EH (cell line): ENCODE measurements at regions not wholly inside any gene's neighbourhood (a gene's known extent, or its start where the extent isn't known, plus 50 kb on each side); places are given as distances from the start of the nearest gene placed in this dataset.
"Not testable (repeated sequence)": the region's sequence is repeated elsewhere in the genome, so short reads cannot be mapped to it uniquely, and the experiment has no call there.

Source experiments
- DNase-seq: peaks from one replicate; pipeline ENCODE4 v3.0.0-alpha.2; 2015; ENCODE audit warnings: low read depth

DNA sequence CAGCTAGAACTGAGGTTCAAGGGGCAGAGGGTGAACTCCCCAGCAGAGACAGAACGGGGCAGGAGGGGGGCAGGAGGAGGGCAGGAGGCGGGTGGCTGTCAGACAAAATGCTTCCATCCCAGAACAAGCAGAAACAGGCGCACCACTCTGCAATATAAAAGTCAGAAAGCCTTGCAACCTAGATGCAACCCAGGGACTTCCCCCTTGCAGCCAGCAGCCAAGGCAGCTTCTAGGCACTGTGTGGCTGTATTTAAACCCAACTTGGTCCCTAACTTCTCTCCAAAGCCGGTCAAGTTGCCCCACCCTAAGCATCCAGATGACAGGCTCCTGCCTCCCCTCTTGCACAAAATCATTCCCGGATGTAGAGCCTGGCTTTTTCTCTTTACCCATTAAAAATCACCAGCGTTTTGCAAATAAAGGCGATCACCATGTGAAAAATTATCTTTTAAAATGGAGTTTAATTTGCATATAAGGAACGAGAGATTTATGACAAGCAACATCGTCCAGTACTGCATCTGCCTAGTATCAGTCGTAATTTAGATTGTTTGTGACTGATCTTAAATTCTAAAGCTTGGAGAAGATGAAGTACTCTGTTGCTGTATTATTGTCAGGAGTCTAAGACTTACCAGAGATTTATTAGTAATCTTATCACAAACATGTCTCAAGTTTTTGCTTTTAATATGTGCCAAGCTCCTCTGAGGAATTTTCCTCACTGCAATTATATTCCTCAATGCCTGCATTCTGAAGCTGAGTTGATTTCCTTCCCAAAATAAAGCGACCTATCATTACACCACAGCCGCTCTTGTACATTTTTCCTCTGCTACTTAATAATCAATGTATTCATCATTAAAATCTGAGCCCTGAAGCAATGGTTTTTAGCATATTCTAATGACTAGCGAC lies 307.1 kb upstream of the ZNF507 start:
- no peak for DNase-seq

DNA sequence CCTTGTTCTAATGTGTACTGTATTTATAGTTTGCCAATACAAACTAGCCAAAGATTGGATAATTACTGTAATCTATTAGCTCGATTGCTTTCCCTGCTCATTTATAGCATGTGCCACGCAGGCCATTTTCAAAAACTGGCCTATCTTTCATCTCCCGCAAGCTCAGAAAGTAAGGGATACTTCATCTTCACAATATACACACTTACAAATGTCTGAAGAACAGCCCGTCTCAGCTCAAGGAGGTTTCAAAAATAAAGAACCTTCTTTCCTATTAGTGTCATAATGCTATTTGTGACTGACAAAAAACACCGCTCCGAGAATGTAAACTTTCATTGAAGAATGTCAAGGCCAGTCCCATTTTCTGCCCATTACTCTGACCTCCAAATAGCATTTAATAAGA lies 306.4 kb upstream of the ZNF507 start:
- no peak for DNase-seq

DNA sequence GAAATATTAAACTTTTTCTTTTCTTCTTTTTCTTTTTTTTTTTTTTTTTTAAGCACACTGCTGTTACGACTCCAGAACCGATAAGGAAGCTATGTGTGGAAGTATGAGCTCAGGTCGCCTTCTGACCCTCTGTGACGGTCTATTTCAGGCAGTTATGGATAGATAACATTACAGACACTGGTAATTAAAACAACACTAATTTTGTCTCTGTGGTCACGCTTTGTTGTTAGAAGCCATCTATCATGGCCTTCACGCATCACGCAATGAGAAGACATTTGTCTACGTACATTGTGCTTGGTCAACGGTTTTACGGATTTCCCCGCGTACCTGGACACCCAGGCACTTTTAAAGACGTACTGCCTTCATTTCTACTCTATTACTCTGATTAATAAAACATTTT lies 306.0 kb upstream of the ZNF507 start:
- DNase-seq, result no peak

DNA sequence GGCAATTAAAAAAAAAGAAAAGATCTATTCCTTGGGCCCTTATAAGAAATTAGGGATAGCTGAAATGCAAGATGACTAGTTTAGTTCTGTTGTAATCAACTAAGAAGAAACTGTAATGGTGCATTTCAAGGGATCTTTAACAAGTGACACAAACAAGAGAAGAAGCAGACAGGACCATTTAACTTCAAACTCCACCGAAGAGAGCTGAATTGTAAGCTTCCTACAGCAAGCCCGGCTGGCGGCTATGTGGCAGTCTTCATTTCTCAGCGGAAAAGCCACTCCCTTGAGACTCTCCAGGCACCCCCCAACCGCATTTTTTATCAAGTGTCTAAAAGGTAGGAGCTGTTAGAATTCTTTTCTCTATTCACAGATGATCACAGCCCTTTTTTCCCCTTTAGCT lies 305.2 kb upstream of the ZNF507 start:
- no peak for DNase-seq

DNA sequence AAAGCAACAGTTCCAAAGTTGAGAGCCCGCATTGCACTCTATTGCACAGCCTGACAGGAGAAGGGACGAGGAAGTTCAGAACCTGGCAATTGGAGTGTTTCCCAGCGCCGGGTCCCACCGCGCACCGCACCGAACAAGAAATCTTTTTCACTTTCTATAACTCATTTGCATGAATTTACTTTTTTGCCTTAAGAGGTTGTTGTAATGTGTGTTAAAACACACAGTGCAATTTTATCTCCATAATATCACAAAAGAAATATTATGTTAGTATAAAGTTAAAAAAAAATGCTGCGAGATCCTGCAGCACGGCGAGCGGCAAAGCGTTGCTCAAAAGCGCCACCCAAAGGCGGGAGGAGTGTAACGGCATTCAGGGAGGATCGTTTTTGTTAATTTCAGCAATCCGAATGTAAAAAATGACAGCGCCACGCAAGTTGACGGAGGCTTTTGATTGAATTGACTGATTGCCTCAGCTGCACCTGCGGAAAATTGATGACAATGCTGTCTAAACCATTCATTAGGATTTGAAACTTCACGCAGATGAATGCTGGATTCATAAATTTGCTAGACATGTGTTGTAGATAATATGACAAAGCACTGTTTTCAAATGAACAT lies 303.6 kb upstream of the ZNF507 start:
- no peak for DNase-seq

DNA sequence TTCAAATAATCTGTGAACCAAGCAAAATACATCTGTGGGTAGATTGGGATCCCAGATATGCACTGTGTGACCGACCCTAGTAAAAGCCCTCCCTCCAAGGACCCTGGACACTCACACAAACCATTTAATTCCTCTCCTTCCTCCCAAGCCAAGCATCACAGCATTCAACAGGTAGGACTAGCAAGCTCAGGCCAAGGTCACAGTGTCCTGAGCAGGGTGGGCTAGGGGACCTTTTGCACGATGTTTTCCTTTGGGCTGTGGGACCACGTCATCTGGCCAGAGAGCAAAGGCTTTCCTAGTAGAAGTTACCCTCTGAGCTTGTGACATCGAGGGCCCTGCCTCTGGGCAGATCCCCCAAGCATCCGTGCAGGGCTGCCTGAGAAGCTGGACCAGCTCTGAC lies 297.6 kb upstream of the ZNF507 start:
- no peak for DNase-seq

DNA sequence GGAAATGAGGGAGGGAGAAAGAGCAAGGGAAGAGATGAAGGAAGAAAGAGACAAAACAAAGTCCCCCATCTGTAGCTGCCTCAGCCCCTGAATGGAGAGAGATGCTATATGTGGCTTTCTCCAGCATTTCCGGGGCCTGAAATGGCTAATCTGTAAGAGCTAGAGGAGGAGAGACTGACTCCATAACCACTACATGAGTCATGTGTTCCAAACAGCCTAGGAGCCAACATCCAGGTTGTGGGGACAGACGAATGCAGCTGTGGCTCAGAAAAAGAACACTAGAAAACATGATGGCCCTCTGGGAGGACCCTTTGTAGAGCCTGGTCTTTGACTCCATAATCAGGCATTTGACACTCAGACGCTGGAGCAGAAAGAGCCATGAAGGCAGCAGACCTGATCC lies 292.0 kb upstream of the ZNF507 start:
- DNase-seq, result no peak

DNA sequence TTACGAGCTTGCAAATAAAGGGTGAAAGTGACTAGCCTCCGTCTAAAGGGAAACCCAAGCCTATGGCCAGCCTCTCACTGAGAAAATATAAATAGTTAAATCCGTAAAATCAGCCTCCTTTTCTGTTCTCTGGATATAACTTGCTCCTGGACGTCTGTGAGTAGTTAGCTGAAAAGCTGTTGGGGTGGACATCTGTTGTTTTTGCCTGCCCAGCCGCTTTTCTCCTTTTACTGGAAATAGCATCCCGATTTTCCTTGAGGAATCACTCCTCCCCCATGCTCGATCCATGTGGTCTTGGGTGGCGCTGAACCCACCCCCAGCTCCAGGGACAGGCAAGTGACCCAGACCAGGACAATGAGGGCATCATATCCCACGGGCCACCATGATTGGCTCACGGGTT lies 291.5 kb upstream of the ZNF507 start:
- no peak for DNase-seq

DNA sequence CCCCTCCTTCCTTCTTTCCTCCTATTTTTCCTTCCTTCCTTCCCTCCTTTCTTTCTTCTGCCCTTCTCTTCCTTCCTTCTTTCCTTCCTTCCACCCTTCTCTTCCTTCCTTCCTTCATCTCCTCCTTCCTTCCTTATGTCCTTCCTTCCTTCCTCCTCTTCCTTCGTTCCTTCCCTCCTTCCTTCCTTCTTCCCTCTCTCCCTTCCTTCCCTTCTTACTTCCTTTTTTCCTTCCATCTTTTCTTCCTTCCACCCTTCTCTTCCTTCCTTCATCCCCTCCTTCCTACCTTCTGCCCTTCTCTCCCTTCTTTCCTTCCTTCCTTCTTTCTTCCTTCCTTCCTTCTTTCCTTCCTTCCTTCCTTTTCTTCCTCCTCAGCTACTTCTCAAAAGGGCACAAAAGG lies 287.3 kb upstream of the ZNF507 start:
- no peak for DNase-seq

DNA sequence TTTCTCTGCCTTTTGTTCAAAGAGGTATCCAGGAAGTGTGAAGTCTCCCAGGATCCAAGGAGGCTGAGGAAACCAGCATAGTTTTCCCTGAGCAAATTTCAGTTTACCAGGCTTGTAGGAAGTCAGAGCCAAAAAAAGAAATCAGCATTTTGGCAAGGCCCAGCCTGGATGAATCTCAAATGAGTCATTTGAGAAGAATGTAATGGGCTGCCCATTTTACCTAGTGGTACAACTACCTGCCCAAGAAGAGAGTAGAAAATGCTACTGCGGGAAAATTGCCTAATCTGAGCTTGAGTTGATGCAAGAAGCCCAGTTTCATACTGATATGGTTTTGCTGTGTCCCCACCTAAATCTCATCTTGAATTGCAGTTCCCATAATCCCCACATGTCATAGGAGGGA lies 284.1 kb upstream of the ZNF507 start:
- DNase-seq, result no peak

DNA sequence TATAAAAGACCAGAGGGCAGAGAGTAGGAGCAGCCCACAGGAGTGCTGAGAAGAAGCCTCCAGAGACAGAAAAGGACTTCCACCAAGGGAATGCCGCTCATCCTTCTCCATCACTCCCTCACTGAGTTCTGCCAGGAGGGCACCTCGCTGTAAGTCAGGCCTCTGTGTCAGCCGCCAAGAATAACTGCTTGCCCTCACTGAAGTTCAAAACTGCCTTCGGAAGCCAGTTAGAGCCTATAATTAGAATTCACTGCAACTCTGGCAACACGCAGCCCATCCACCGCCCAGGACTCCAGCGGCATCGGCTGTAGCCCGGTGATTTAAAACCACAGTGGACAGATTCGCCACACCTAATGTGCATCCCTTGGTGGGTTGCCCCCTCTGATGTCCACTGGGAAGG lies 281.8 kb upstream of the ZNF507 start:
- DNase-seq, result no peak

DNA sequence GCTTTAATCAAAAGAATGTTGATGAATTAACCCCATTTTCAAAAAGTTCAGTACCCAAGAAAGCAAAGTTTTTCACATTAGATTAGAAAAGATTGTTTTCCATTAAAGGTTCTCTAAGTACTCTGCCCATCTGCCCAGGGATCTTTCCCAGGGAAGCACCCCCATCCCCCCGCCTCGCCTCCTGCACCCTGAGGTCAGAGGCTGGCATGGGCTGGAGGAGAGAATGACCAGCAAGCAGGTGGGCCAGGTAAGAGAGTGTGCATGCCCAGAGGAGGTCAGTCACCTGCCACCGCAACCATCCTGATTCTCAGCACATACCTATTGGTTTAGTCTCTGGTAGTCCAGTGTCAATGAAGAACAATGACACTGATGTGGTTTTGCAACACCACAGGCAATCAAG lies 279.4 kb upstream of the ZNF507 start:
- DNase-seq, result no peak

DNA sequence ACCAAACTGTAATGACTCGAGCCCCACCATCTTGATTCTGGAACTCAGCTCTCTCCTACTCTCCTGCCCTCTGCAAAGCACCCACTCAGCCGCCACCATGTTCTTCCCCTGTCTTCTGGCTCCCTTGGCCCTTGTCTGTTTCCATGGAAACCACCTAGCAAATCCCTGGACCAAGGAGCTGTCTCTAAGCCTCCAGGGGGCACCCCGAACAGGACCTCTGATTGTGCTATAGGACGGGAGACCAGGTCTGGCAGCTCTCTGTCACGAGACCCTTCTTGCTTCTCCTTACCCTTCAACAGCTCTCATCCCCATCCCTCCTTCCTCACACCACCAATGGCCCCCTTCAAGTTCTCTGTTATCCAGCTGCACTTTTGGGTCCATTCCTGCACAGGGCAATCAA lies 277.7 kb upstream of the ZNF507 start:
- no peak for DNase-seq

DNA sequence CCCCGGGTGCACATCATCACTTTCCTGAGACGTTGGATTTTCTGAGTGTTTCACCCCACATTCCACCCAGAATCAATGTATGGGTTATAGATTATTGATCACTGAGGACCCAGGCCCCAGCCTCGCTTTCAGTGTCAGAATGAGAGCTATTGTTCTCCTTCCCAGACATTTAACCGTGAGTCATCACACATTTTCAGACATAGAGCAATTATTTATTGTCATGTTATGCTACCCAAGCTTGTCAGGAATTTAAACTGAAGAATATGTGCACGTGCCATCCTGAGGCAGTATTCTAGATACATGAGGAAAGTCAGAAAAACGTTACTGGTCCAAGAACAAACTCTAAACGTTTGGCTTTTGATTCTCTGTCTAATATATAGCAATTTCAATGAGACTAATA lies 276.6 kb upstream of the ZNF507 start:
- DNase-seq, result no peak

DNA sequence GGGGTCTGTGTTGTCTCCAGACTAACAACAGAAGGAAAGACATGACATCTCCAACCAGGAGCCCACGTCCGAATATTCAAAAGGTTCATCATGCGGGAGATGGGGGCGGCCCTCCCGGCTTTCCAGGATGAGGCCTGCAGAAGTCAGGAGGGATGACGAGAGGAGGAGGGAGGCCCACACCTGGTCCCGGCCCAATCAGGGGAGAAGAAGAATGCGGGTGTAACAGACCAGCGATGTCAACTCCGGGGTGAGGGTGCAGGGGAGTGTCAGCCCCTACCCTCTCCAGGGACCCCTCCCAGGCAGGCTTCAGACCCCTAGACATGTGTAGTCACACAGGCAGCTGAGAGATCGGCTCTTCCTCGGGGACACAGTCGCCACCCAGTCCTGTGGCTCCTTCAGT lies 275.3 kb upstream of the ZNF507 start:
- no peak for DNase-seq

DNA sequence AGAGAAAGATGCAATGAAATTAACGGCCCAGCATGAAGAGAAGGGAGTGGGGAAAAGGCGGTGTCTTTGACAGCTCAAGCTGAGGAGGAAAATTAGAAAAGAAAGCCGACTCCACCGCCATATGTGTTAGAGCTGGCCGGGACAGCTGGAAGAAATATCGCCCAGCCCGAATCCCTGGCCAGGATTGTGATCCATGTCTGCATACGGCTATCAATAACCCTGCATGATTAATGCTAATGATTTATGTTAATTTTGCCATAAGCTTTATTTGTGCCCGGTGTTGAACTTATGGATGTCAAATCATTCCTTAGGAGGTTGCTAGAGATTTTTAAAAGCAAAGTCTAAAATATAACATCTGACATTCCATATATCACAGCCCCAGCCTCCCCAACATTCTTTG lies 263.4 kb upstream of the ZNF507 start:
- no peak for DNase-seq

DNA sequence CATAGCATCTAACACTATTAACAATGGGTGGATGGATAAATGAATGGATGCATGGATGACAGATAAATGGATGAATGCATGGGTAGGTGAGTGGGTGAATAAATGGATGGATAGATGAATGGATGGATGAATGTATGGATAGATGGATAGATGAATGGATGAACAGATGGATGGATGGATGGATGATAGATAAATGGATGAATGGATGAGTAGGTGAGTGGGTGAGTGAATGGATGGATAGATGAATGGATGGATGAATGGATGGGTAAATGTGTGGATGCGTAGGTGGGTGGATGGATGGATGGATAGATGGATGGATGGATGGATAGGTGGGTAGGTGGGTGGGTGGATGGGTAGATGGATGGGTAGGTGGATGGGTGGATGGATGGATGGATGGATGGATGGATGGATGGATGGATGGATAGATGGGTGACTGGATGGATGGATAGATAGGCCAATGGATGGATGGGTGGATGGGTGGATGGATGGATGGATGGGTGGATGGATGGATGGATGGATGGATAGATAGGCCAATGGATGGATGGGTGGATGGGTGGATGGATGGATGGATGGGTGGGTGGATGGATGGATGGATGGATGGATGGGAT lies 260.6 kb upstream of the ZNF507 start:
- not testable (repeated sequence) for DNase-seq

DNA sequence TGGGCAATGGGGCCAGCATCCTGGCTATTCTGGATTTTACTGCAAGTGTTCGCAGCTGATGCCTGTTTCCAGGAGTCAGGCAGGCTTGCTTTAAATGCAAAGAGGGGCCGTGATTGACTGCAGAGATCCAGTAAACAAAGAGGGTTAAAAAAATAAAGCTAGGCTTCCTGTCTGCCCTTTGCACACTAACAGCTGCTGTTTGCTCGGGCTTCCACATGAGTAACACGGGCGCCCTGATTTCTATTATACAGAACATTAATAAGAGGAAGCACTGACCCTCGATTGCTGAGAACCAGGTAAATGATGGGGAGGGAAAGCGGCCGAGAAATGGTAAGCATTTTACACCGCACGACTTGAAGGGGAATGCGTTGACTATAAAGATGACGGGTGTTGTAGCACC lies 254.2 kb upstream of the ZNF507 start:
- no peak for DNase-seq

DNA sequence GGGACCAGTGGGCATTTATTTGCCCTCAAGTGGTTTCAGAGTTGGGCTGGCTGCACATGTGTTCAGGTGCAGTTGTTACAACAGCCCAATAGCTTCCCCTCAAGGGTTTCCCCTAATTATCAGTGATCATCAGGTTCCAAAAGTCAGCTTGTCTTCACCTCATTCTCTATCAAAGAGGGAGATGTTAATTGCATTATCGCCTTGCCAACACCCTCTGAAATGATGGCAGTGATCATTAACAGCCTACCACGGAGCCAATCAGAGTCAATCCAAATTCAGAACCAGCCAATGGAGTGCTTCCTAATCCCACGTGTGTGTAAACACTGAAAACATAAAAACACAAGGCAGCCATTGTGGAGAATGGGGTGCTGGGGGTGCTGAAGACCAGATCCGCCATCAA lies 248.4 kb upstream of the ZNF507 start:
- no peak for DNase-seq

DNA sequence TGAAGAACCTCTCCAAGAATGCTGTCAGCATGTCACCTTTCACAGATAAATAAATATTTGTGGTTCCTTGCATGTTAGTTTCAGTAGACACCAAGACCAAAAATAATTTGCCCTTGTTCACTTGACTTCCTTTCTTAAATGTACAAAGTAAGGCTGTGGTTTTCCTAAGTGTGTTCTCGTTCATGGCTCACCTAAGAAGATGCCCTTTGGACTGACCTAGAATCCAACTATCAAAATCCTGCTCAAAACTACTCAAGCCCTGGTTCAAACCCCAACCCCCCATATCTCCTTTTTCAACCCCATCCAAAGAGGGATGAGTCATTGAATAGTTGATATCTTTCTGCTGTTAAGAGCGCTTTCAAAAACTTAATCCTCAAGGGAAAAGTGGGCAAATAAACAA lies 247.8 kb upstream of the ZNF507 start:
- no peak for DNase-seq

DNA sequence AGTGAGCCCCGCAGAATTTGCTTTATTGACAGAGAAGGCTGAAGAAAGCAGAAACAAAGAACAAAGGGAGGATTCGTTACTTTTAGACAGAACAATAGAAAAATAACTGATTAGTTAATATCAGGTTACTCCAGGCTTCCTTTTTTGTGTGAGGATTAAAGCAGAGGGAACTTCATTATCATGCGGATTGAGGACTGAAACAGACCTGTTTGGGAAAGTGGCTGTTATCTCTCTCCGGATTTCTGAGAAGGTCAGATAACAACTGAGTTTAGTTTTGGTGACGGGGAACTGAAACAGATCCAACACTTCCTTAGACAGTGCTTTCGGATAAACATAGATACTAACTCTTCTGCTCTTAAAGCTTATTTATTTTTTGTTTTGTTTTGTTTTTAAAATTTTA lies 246.4 kb upstream of the ZNF507 start:
- no peak for DNase-seq

DNA sequence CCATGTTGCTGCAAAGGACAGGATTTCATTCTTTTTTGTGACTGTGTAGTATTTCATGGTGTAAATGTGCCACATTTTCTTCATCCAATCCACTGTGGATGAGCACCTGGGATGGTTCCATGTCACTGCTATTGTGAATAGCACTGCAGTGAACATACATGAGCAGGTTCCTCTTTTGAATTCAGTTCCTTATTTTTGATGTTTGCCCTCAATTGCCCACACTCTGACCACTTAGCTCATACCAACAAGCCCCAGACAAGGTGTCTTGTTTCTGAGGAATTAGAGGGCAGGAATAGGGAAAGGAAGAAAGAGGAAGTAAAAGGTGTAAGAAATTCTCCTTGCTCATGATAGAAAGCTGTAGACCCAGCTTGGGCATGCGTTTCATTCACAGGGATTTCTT lies 244.2 kb upstream of the ZNF507 start:
- DNase-seq, result no peak

DNA sequence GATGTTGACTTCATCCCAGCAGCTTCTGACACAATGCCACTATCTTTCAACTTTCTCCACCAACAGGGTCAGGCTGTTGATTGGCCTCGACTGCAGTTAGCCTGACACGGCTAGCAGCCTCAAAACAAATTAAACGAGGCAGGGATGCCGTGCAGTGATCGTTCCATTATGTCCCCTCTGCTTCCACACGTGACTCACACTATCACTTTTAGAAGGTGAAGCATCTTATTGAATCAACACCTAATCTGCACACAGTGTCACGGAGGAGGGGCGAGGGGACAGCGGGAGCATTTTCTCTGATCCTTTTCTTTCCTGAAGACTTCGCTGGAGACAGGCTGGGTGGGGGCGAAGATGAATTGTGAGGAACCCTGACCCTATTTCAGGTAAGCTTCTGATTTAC lies 241.9 kb upstream of the ZNF507 start:
- DNase-seq, result no peak
